NCI-H1694 treated with DMSO at 0.1 percent for 48 hours (cell line): ENCODE measurements at regions not wholly inside any gene's neighbourhood (a gene's known extent, or its start where the extent isn't known, plus 50 kb on each side); places are given as distances from the start of the nearest gene placed in this dataset.

Source experiments
- DNase-seq: peaks from one replicate; lab custom pipeline; 2025; lab: John Stamatoyannopoulos, UW

GRCh38 chr4:147423229-147423628 lies 57.7 kb upstream of the EDNRA start:
- no peak for DNase-seq

GRCh38 chr4:147425019-147425418 lies 55.9 kb upstream of the EDNRA start:
- no peak for DNase-seq

- DNase-seq: no peak
These were observed 52.3 kb upstream of the EDNRA start for GRCh38 chr4:147428583-147428982.

- no peak for DNase-seq
These were observed 50.8 kb upstream of the EDNRA start for GRCh38 chr4:147430111-147430510.
